ENCODE measurements at regions not wholly inside any gene's neighbourhood (a gene's known extent, or its start where the extent isn't known, plus 50 kb on each side); places are given as distances from the start of the nearest gene placed in this dataset.

DNA sequence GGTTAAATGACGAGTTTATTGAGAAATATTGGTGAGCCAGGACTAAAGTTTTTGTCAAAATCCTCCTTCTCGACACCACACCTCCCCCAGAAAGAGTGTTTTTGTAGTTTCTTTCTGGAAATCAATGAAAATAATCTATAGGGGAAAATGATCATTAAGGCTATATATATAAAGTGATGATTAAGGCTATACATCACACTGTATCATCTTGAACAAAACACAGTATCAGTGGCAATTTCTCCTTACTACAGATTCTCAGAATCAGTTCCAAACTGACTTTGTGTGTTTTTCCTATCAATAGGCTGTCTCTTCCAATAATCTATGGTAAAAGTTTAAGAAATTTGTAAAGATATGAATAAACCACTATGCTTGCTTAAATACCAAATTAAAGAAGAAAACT is 81.7 kb downstream of the IFNG-AS1 start:
- POLR2A ChIA-PET = no interaction called here
- CTCF ChIA-PET = no interaction called here
- DNase-seq (ENCODE audit: low read depth, low spot score) = no peak

More for the DNA sequence above, 81.7 kb downstream of the IFNG-AS1 start:
- H4K20me1 ChIP-seq (replicated peaks; ENCODE audit: control insufficient read depth, extremely low read depth, insufficient read depth, low read length) = no peaks in the 10 kb centered on the region
- no peaks in the 10 kb centered on the region for H3K79me2 ChIP-seq (ENCODE audit: control insufficient read depth, insufficient read depth, low read length)
- no peak overlapping the region for H3K9ac ChIP-seq (replicated peaks; ENCODE audit: extremely low read depth, insufficient read depth, low read length)
- H3K4me2 ChIP-seq (ENCODE audit: insufficient read depth, low read length) = no peak overlapping the region
- H2AFZ ChIP-seq (ENCODE audit: low read depth, low read length) = no peak overlapping the region
- BruUV-seq (replicated peaks) = no TSS peak
- no peaks in the 10 kb centered on the region for H3K27me3 ChIP-seq (ENCODE audit: control insufficient read depth in 2 of 2, insufficient read depth in 2 of 2, low read length in 2 of 2)
- H3K9me3 ChIP-seq (replicated peaks; ENCODE audit: control insufficient read depth, insufficient read depth, low read length) = no peaks in the 10 kb centered on the region
- H3K4me3 ChIP-seq (replicated peaks in 1 of 3; ENCODE audit: insufficient read depth in 1 of 3, low read depth in 1 of 3, low read length in 3 of 3) = no peak overlapping the region
- dilution Hi-C loops (cut with MboI; ENCODE audit: extremely low pct_ligation_motif_present, low sequenced_read_pairs) = no loop called here
- FAIRE-seq = no peak
- intact Hi-C loops (cut with micrococcal nuclease) = no loop called here
- H3K27ac ChIP-seq (ENCODE audit: insufficient read depth, low read depth, low read length) = no peak overlapping the region
- TF ChIP-seq FOS (IDR thresholded peaks at IDR 0.05; ENCODE audit: borderline replicate concordance, insufficient read depth, low read length) (no peak), GATA2 (IDR thresholded peaks at IDR 0.05; ENCODE audit: insufficient read depth, insufficient read length, low read depth, low read length) (no peak), POLR2A (IDR thresholded peaks at IDR 0.05; ENCODE audit: low read depth, low read length) (no peak), MYC (IDR thresholded peaks at IDR 0.05; ENCODE audit: low read depth, low read length) (no peak), POLR2AphosphoS5 (IDR thresholded peaks at IDR 0.05; ENCODE audit: insufficient read depth, low read depth, low read length) (no peak), JUN (IDR thresholded peaks at IDR 0.05; ENCODE audit: borderline replicate concordance, insufficient read depth, insufficient read length, low read depth) (no peak), EZH2 (IDR thresholded peaks at IDR 0.05; ENCODE audit: borderline replicate concordance, low read depth, low read length, severe bottlenecking) (no peak)
- TF ChIP-seq, protein P1, sequence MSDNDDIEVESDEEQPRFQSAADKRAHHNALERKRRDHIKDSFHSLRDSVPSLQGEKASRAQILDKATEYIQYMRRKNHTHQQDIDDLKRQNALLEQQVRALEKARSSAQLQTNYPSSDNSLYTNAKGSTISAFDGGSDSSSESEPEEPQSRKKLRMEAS (IDR thresholded peaks at IDR 0.05; ENCODE audit: insufficient read depth, insufficient read length) = no peak
- TF ChIP-seq, protein P2, sequence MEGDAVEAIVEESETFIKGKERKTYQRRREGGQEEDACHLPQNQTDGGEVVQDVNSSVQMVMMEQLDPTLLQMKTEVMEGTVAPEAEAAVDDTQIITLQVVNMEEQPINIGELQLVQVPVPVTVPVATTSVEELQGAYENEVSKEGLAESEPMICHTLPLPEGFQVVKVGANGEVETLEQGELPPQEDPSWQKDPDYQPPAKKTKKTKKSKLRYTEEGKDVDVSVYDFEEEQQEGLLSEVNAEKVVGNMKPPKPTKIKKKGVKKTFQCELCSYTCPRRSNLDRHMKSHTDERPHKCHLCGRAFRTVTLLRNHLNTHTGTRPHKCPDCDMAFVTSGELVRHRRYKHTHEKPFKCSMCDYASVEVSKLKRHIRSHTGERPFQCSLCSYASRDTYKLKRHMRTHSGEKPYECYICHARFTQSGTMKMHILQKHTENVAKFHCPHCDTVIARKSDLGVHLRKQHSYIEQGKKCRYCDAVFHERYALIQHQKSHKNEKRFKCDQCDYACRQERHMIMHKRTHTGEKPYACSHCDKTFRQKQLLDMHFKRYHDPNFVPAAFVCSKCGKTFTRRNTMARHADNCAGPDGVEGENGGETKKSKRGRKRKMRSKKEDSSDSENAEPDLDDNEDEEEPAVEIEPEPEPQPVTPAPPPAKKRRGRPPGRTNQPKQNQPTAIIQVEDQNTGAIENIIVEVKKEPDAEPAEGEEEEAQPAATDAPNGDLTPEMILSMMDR (IDR thresholded peaks at IDR 0.05; ENCODE audit: extremely low read depth in 1 of 2, insufficient read depth in 1 of 2, low read depth in 1 of 2, low read length in 2 of 2) = no peak
- no peaks in the 10 kb centered on the region for H3K9me1 ChIP-seq (replicated peaks; ENCODE audit: control insufficient read depth, extremely low read depth, insufficient read depth, low read length)
- no peaks in the 10 kb centered on the region for H3K4me1 ChIP-seq (ENCODE audit: control insufficient read depth, extremely low read depth, insufficient read depth, low read length)
- H3K36me3 ChIP-seq (ENCODE audit: control insufficient read depth in 2 of 2, extremely low read depth in 1 of 2, insufficient read depth in 2 of 2, low read length in 2 of 2) = no peaks in the 10 kb centered on the region
